COLO668 (cell line): ENCODE measurements at regions not wholly inside any gene's neighbourhood (a gene's known extent, or its start where the extent isn't known, plus 50 kb on each side); places are given as distances from the start of the nearest gene placed in this dataset.

Source experiments
- DNase-seq: peaks from one replicate; lab custom pipeline; 2025; ENCODE audit not compliant: unreplicated experiment; lab: John Stamatoyannopoulos, UW

- DNase-seq: no peak
Observed at GRCh38 chr14:97180304-97181200, 383.4 kb downstream of the VRK1 start.

- no peak for DNase-seq
Observed at GRCh38 chr14:97185186-97185585, 388.0 kb downstream of the VRK1 start.

- DNase-seq: no peak
Observed at GRCh38 chr14:97187916-97188315, 390.7 kb downstream of the VRK1 start.

- DNase-seq: no peak
Observed at GRCh38 chr14:97196336-97196735, 399.2 kb downstream of the VRK1 start.

DNA sequence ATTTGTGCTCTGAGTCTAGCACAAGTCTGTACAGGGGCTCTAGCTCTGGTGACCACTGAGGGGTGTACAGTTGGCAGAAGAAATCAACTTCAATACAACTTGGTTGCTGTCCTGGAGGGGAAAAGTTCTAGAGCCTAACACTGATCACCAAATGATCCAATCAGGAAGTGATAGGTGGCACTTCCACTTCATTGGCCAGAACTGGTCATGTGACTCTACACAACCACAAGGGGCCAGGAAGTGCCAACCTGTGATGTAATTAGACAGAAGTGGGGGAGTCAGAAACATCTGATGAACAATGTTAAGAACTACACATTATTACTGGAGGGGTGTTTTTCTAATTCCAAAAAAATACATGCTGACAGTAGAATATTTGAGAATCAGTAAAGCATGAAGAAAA lies 401.6 kb downstream of the VRK1 start:
- DNase-seq: no peak

DNA sequence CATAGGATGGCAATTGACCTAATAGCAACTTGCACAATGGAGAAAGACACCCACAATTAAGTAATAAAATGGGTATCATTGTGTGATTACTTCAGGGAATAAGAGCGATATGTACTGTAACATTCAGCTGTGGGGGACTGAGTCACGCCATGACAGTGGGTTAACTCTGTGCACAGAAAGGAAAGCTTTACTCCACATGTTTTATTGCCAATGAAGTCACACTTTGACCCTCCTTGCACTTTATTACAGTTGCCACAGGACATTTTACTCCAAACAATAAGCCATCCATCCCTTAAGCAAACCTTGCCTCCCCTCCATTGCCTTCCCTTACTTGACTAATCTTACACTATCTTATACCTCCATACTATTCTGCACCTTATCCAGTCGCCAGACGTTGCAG lies 403.1 kb downstream of the VRK1 start:
- DNase-seq: no peak

- DNase-seq: no peak
Observed at GRCh38 chr14:97206916-97207315, 409.7 kb downstream of the VRK1 start.

- DNase-seq: no peak
Observed at GRCh38 chr14:97210202-97210601, 413.0 kb downstream of the VRK1 start.

- DNase-seq: no peak
Observed at GRCh38 chr14:97212399-97212798, 415.2 kb downstream of the VRK1 start.

DNA sequence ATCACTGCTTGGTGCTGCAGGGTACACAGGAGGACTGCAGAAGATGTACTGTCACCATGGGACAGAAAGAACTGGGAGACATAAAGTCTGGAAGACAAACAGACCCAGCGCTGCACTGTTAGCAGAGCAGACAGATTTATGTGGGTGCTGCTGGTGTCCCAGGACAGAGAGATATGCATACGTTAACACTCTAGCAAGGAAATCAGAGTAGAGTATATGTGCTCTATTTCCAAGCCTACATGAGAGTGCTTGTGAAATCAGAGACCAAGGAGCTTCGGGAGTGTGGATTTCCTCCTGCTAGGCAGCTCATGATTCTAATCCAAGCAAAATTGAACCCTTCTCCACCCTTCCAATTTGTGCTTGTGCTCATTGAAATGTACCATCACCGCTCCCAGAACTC lies 416.5 kb downstream of the VRK1 start:
- DNase-seq: no peak

GRCh38 chr14:97215263-97215969 lies 418.2 kb downstream of the VRK1 start:
- no peak for DNase-seq

DNA sequence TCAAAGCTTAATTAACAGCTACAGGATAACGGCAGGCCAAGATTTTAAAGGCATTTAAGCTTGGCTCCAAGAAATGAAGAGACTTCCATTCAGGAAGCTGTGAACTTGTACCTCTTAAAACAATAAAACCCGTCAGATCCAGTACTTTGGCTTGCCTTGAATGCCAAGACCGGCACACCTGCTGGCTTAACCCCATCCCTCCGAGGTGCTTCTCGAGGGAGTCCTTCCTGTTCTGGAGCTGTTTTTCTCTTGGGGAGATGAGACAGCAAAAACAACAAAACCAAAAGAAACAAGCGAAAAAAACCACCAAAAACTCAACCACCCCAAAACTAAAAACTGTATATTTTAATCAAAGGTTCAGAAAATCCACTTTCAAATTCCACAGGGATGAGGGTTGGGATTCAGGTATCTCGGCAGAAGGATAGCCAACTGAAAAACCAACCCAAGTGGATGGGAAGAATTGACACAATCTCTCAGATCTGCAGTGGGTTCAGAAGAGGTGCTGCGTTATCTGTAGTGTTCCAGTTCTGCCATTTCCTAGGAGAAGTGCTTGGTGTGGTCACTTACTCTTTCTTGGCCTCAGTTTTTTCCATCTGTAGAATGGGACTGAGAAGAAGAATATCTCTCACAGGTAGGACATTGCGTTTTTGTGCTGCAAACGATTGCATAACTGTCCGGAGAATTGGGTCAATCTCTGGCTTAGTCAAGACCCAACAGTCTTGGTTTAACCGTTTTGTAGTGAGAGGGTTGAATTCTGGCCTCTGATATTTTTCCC lies 420.1 kb downstream of the VRK1 start:
- no peak for DNase-seq

DNA sequence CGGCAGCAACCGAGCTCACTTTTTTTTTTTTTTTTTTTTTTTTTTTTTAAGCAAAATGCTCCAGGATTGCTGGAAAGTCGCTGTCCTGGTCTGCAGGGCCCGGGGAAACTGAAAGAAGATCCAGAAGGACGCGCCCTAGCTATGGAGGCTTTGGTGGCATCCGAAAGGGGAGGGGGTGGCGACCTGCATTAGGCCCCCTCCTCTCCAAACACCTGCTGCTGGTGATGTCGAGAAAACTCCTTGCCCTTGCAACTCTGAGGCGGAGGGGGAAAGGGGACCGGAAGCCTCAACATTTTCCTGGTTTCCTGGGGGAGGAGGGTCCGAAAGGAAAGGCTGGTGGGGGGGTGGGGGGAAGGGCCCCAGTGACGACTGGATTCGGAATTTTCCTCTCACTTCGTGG lies 421.1 kb downstream of the VRK1 start:
- no peak for DNase-seq

DNA sequence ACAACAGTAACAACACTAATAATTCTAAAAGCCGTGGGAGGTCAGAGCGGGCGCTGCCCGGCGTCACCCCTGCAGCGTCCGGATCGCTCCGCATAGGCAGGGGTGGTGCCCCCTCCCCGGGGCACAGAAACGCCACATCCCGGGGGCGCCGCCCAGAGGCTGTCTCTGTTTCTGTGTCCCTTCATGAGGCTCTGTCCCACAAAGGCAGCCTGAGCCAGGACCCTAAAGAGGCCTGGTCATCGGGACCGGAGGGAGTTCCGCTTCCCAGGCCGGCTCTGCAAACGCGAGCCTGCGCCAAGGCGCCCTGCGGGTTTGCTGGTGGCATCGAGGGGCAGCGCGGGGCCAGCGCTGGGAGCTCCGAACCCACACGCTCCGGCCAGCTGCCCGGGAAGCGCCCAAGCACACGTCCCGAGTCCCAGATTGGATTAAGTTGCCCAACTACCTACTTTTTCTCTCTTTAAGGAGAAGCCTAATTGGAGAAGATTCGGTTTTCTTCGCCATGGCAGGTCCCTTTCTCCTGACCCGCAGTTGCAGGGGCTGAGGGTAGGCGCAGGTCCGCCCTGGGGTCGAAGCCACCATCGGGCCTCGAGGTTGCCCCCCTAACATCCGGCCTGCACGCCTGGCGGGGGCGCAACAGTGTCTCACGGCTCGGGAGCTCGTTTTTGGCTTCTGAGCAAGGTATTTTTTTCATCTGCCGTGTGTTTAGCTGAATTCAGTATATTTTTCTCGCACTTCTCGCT lies 421.7 kb downstream of the VRK1 start:
- DNase-seq: no peak

DNA sequence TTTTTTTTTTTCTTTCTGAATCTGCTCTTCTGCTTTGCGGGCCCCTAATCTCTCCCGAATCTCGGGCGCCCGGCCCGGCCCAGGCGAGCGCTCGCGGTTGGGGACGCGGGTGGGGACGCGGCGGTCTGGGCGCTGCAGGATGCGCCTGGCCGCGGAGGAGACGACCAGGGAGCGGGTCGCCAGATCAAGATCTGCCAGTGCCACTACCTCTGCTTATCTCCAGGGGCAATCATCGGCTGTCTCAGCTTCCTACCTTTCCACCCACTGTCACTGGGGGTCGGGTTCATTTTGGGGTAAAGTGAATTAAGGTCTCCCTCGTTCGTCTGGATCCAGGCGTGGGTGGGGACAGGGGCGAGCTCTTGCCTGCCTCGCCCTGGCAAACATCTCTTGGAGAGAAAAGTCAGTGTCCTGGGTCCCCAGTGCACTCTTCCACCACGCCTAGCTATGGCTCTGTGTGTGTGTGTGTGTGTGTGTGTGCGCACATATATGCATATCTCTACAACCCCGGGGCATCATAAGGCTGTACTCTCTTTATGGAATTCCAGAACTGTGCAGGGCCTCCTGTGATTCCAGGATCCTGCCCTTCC lies 422.3 kb downstream of the VRK1 start:
- no peak for DNase-seq

DNA sequence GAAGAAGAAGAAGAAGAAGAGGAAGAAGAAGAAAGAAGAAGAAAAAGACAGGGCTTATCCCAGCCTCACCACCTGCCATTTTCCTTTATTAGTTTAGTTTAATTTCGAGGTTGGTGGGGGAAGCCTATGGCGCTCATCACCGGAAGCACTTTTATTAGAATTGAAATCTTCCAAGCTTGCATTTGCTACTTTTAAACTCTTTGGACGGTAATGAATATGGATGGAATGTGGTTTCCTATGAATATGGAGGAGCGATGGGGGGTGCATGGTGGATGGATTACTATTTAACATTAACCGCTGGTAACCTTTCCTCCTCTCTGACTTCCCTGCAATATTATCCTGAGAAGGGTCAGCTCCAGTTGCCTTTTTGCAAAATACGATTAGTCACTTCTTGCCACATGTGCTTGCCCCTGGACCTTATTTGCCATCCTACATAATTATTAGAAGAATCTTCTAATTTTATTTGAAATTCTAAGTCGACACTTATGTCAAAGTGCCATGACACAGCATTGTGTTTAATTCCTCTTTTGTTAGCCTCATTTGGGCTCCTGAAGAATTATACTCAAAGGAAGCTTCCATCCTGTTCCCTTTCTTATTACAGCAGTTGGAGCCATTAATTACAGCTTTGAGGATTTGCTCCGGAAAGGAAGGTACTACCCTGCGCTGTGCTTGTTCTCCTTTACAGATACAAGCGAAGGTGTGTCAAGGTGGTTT lies 424.5 kb downstream of the VRK1 start:
- no peak for DNase-seq

- DNase-seq: no peak
Observed at GRCh38 chr14:97224016-97224415, 426.8 kb downstream of the VRK1 start.

GRCh38 chr14:97230051-97230450 lies 432.9 kb downstream of the VRK1 start:
- no peak for DNase-seq

DNA sequence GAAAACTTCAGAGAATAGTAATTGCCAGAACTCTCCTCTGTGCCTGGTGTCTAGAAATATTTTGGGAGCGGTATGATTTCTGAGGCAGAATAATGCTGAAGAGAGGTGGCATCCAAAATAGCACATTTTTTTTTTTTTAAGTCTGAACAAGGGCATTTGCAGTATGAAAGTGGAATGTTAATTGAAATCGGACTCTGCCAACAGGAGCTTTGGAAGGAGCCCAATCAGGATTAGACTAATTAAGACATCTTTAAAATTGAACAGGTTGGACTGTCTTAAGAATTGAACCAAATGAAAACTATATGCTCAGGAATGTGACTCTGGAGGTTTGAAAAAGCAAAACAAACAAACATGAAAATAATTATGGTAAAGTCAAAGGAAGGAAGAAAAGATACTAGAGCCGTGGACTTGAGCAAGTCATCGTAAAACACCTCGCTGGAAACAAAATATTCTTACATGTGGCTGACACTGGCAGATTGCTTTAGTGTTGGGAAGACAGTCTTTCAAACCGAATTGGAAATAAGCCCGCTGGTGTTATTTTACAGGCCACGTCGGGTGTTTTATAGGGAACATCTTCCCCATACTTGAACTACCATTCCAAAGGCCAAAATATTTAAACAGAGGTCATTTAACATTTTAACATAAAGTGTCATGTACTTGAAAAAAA lies 436.3 kb downstream of the VRK1 start:
- no peak for DNase-seq
